ENCODE measurements at regions not wholly inside any gene's neighbourhood (a gene's known extent, or its start where the extent isn't known, plus 50 kb on each side); places are given as distances from the start of the nearest gene placed in this dataset.

- no peak for TF ChIP-seq CTCF (IDR thresholded peaks at IDR 0.05; ENCODE audit: insufficient read depth, low read depth, low read length)
- no peak for TF ChIP-seq EZH2 (IDR thresholded peaks at IDR 0.05; ENCODE audit: insufficient read depth, low read length)
Observed at GRCh38 chr10:9097991-9098306, 1043.5 kb downstream of the GATA3 start.
